ENCODE measurements at regions not wholly inside any gene's neighbourhood (a gene's known extent, or its start where the extent isn't known, plus 50 kb on each side); places are given as distances from the start of the nearest gene placed in this dataset.

DNA sequence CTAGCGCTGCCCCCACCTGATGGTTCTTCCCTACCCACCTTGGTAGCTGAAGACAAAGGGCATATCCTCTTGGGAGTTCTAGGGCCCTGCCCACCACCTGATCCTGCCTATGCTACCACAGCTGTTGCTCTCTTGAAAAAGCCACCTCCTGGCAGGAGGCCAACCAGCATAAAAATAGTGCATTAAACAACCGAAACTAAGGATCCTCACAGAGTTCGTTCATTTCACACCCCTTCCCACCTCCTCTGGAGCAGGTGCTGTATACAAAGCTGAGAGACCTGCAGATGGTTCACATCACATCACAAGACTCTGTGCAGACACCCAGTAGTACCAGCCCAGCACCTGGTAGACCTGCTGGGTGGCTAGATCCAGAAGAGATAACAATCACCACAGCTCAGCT lies 1348.0 kb upstream of the TMEFF2 start:
- POLR2A ChIA-PET, result no interaction called here
- no peaks in the 10 kb centered on the region for H3K4me1 ChIP-seq (ENCODE audit: control extremely low read depth in 1 of 4, control insufficient read depth in 4 of 4, insufficient read depth in 4 of 4, low read length in 3 of 4)
- H3K4me3 ChIP-seq (ENCODE audit: control insufficient read depth in 1 of 7, extremely low read depth in 1 of 7, insufficient read depth in 4 of 7, low read depth in 2 of 7, low read length in 6 of 7), result no peak overlapping the region
- H3K9me3 ChIP-seq (ENCODE audit: control extremely low read depth in 1 of 5, control insufficient read depth in 4 of 5, insufficient read depth in 2 of 5, low read depth in 1 of 5, low read length in 4 of 5), result peaks cover 0 to 3% (median 0%) of the 10 kb centered on the region in 5 experiments
- no peaks in the 10 kb centered on the region for H3K27me3 ChIP-seq (replicated peaks in 2 of 5; ENCODE audit: control insufficient read depth in 4 of 5, insufficient read depth in 5 of 5, low read length in 4 of 5)
- CTCF ChIA-PET, result no interaction called here
- 100% methylated on average over 1 of the region's 3 CpGs for WGBS (ENCODE audit: insufficient coverage)
- H3K36me3 ChIP-seq (ENCODE audit: control insufficient read depth in 4 of 4, insufficient read depth in 4 of 4, low read length in 3 of 4), result no peaks in the 10 kb centered on the region
- no peak overlapping the region for H3K27ac ChIP-seq (ENCODE audit: insufficient read depth in 1 of 2, low read depth in 1 of 2, low read length in 2 of 2, poor library complexity in 1 of 2, severe bottlenecking in 2 of 2)
- peak in 2 of 3 donors; percentile 0 to 1 for DNase-seq

GRCh38 chr2:193539188-193539587 lies 1344.5 kb upstream of the TMEFF2 start:
- H3K36me3 ChIP-seq (ENCODE audit: control insufficient read depth in 4 of 4, insufficient read depth in 4 of 4, low read length in 3 of 4), result no peaks in the 10 kb centered on the region
- ChIA-PET POLR2A (no interaction called here), CTCF (no interaction called here)
- H3K4me1 ChIP-seq (ENCODE audit: control extremely low read depth in 1 of 4, control insufficient read depth in 4 of 4, insufficient read depth in 4 of 4, low read length in 3 of 4), result no peaks in the 10 kb centered on the region
- no peak overlapping the region for H3K27ac ChIP-seq (ENCODE audit: insufficient read depth in 1 of 2, low read depth in 1 of 2, low read length in 2 of 2, poor library complexity in 1 of 2, severe bottlenecking in 2 of 2)
- no peak for DNase-seq
- no peaks in the 10 kb centered on the region for H3K27me3 ChIP-seq (replicated peaks in 2 of 5; ENCODE audit: control insufficient read depth in 4 of 5, insufficient read depth in 5 of 5, low read length in 4 of 5)
- no peak overlapping the region for H3K4me3 ChIP-seq (ENCODE audit: control insufficient read depth in 1 of 7, extremely low read depth in 1 of 7, insufficient read depth in 4 of 7, low read depth in 2 of 7, low read length in 6 of 7)
- H3K9me3 ChIP-seq (ENCODE audit: control extremely low read depth in 1 of 5, control insufficient read depth in 4 of 5, insufficient read depth in 2 of 5, low read depth in 1 of 5, low read length in 4 of 5), result no peaks in the 10 kb centered on the region

DNA sequence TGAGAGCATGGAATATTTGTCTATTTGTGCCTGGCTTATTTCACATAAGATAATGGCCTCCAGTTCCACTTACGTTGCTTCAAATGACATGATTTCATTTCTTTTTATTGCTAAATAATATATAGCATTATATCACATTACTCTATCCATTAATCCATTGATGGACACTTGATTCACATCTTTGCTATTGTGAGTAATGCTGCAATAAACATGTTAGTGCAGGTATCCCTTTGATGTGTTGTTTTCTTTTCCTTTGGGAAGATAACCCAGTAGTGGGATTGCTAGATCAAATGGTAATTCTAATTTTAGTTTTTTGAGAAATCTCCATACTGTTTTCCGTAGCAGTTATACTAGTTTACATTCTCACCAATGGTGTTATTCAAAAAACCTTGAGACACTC lies 1343.3 kb upstream of the TMEFF2 start:
- Histone ChIP-seq H3K4me1 (ENCODE audit: control extremely low read depth in 1 of 4, control insufficient read depth in 4 of 4, insufficient read depth in 4 of 4, low read length in 3 of 4) (no peaks in the 10 kb centered on the region), H3K36me3 (ENCODE audit: control insufficient read depth in 4 of 4, insufficient read depth in 4 of 4, low read length in 3 of 4) (no peaks in the 10 kb centered on the region), H3K9me3 (ENCODE audit: control extremely low read depth in 1 of 5, control insufficient read depth in 4 of 5, insufficient read depth in 2 of 5, low read depth in 1 of 5, low read length in 4 of 5) (no peaks in the 10 kb centered on the region), H3K4me3 (ENCODE audit: control insufficient read depth in 1 of 7, extremely low read depth in 1 of 7, insufficient read depth in 4 of 7, low read depth in 2 of 7, low read length in 6 of 7) (no peak overlapping the region), H3K27ac (ENCODE audit: insufficient read depth in 1 of 2, low read depth in 1 of 2, low read length in 2 of 2, poor library complexity in 1 of 2, severe bottlenecking in 2 of 2) (no peak overlapping the region), H3K27me3 (replicated peaks in 2 of 5; ENCODE audit: control insufficient read depth in 4 of 5, insufficient read depth in 5 of 5, low read length in 4 of 5) (no peaks in the 10 kb centered on the region)
- CTCF ChIA-PET, result no interaction called here
- WGBS (ENCODE audit: insufficient coverage), result 100% methylated on average over 1 of the region's 2 CpGs
- POLR2A ChIA-PET, result no interaction called here
- no peak for DNase-seq

DNA sequence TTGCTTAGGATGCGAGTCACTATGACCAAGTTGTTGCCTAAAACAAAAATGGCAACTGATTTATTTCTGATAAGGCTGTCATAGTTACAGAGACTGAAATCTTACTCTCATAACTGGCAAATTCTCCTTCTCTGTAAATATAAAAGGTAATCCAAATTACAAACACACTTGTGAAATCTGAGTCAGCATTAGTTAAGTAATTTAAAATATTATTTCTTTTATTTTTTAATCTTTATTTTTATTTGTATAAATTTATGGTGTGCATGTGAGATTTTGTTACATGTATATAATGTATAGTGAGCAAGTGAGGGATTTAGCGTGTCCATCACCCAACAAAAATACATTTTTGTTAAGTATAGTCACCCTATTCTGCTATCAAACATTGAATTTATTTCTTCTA lies 1342.8 kb upstream of the TMEFF2 start:
- Histone ChIP-seq H3K4me1 (ENCODE audit: control extremely low read depth in 1 of 4, control insufficient read depth in 4 of 4, insufficient read depth in 4 of 4, low read length in 3 of 4) (no peaks in the 10 kb centered on the region), H3K9me3 (ENCODE audit: control extremely low read depth in 1 of 5, control insufficient read depth in 4 of 5, insufficient read depth in 2 of 5, low read depth in 1 of 5, low read length in 4 of 5) (no peaks in the 10 kb centered on the region), H3K36me3 (ENCODE audit: control insufficient read depth in 4 of 4, insufficient read depth in 4 of 4, low read length in 3 of 4) (no peaks in the 10 kb centered on the region), H3K27ac (ENCODE audit: insufficient read depth in 1 of 2, low read depth in 1 of 2, low read length in 2 of 2, poor library complexity in 1 of 2, severe bottlenecking in 2 of 2) (no peak overlapping the region), H3K4me3 (ENCODE audit: control insufficient read depth in 1 of 7, extremely low read depth in 1 of 7, insufficient read depth in 4 of 7, low read depth in 2 of 7, low read length in 6 of 7) (no peak overlapping the region), H3K27me3 (replicated peaks in 2 of 5; ENCODE audit: control insufficient read depth in 4 of 5, insufficient read depth in 5 of 5, low read length in 4 of 5) (no peaks in the 10 kb centered on the region)
- no peak for DNase-seq
- ChIA-PET POLR2A (no interaction called here), CTCF (no interaction called here)
- WGBS (ENCODE audit: insufficient coverage), result no CpG with 5 or more reads among the region's 2 CpGs

- ChIA-PET POLR2A (no interaction called here), CTCF (no interaction called here)
- WGBS (ENCODE audit: insufficient coverage), result 91% methylated on average over 1 of the region's 1 CpG
These were observed 1333.7 kb upstream of the TMEFF2 start for GRCh38 chr2:193528458-193528857.

DNA sequence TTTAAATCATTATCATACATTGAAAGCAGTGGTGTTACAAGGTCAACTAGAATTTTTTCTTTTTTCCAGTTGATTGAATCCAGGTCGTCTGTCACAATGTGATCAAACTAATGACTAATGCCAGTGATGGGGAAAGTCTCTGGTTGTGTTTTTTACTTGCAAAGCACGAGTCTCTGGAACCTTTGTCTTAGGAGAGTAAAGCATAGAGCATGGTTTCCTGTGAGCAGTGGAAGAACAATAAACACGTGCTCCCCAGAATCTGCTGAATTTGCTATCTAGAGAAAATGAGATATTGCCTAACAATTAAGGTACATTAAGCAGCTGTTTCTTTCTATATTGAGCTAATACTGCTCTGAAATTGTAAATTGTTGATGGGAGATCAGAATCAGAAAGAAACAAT lies 1332.4 kb upstream of the TMEFF2 start:
- H3K27me3 ChIP-seq (replicated peaks in 2 of 5; ENCODE audit: control insufficient read depth in 4 of 5, insufficient read depth in 5 of 5, low read length in 4 of 5), result no peaks in the 10 kb centered on the region
- ChIA-PET POLR2A (no interaction called here), CTCF (no interaction called here)
- DNase-seq, result no peak
- no peak overlapping the region for H3K4me3 ChIP-seq (ENCODE audit: control insufficient read depth in 1 of 7, extremely low read depth in 1 of 7, insufficient read depth in 4 of 7, low read depth in 2 of 7, low read length in 6 of 7)
- 57% methylated on average over 2 of the region's 3 CpGs for WGBS (ENCODE audit: insufficient coverage)
- no peak overlapping the region for H3K27ac ChIP-seq (ENCODE audit: insufficient read depth in 1 of 2, low read depth in 1 of 2, low read length in 2 of 2, poor library complexity in 1 of 2, severe bottlenecking in 2 of 2)
- H3K9me3 ChIP-seq (ENCODE audit: control extremely low read depth in 1 of 5, control insufficient read depth in 4 of 5, insufficient read depth in 2 of 5, low read depth in 1 of 5, low read length in 4 of 5), result no peaks in the 10 kb centered on the region
- H3K36me3 ChIP-seq (ENCODE audit: control insufficient read depth in 4 of 4, insufficient read depth in 4 of 4, low read length in 3 of 4), result no peaks in the 10 kb centered on the region
- H3K4me1 ChIP-seq (ENCODE audit: control extremely low read depth in 1 of 4, control insufficient read depth in 4 of 4, insufficient read depth in 4 of 4, low read length in 3 of 4), result no peaks in the 10 kb centered on the region

More at GRCh38 chr2:193528458-193528857, 1333.7 kb upstream of the TMEFF2 start:
- H3K27ac ChIP-seq (ENCODE audit: insufficient read depth in 1 of 2, low read depth in 1 of 2, low read length in 2 of 2, poor library complexity in 1 of 2, severe bottlenecking in 2 of 2), result no peak overlapping the region
- no peaks in the 10 kb centered on the region for H3K4me1 ChIP-seq (ENCODE audit: control extremely low read depth in 1 of 4, control insufficient read depth in 4 of 4, insufficient read depth in 4 of 4, low read length in 3 of 4)
- H3K27me3 ChIP-seq (replicated peaks in 2 of 5; ENCODE audit: control insufficient read depth in 4 of 5, insufficient read depth in 5 of 5, low read length in 4 of 5), result no peaks in the 10 kb centered on the region
- H3K36me3 ChIP-seq (ENCODE audit: control insufficient read depth in 4 of 4, insufficient read depth in 4 of 4, low read length in 3 of 4), result no peaks in the 10 kb centered on the region
- no peak for DNase-seq
- no peak overlapping the region for H3K4me3 ChIP-seq (ENCODE audit: control insufficient read depth in 1 of 7, extremely low read depth in 1 of 7, insufficient read depth in 4 of 7, low read depth in 2 of 7, low read length in 6 of 7)
- no peaks in the 10 kb centered on the region for H3K9me3 ChIP-seq (ENCODE audit: control extremely low read depth in 1 of 5, control insufficient read depth in 4 of 5, insufficient read depth in 2 of 5, low read depth in 1 of 5, low read length in 4 of 5)

GRCh38 chr2:193523662-193524061 lies 1328.9 kb upstream of the TMEFF2 start:
- DNase-seq, result no peak
- Histone ChIP-seq H3K4me1 (ENCODE audit: control extremely low read depth in 1 of 4, control insufficient read depth in 4 of 4, insufficient read depth in 4 of 4, low read length in 3 of 4) (no peaks in the 10 kb centered on the region), H3K27ac (ENCODE audit: insufficient read depth in 1 of 2, low read depth in 1 of 2, low read length in 2 of 2, poor library complexity in 1 of 2, severe bottlenecking in 2 of 2) (no peak overlapping the region), H3K4me3 (ENCODE audit: control insufficient read depth in 1 of 7, extremely low read depth in 1 of 7, insufficient read depth in 4 of 7, low read depth in 2 of 7, low read length in 6 of 7) (no peak overlapping the region), H3K9me3 (ENCODE audit: control extremely low read depth in 1 of 5, control insufficient read depth in 4 of 5, insufficient read depth in 2 of 5, low read depth in 1 of 5, low read length in 4 of 5) (no peaks in the 10 kb centered on the region), H3K36me3 (ENCODE audit: control insufficient read depth in 4 of 4, insufficient read depth in 4 of 4, low read length in 3 of 4) (no peaks in the 10 kb centered on the region), H3K27me3 (replicated peaks in 2 of 5; ENCODE audit: control insufficient read depth in 4 of 5, insufficient read depth in 5 of 5, low read length in 4 of 5) (no peaks in the 10 kb centered on the region)
- no CpG with 5 or more reads among the region's 1 CpG for WGBS (ENCODE audit: insufficient coverage)
- CTCF ChIA-PET, result no interaction called here
- POLR2A ChIA-PET, result no interaction called here

GRCh38 chr2:193521523-193521922 lies 1326.8 kb upstream of the TMEFF2 start:
- no peaks in the 10 kb centered on the region for H3K27me3 ChIP-seq (replicated peaks in 2 of 5; ENCODE audit: control insufficient read depth in 4 of 5, insufficient read depth in 5 of 5, low read length in 4 of 5)
- peaks cover 0 to 2% (median 0%) of the 10 kb centered on the region in 5 experiments for H3K9me3 ChIP-seq (ENCODE audit: control extremely low read depth in 1 of 5, control insufficient read depth in 4 of 5, insufficient read depth in 2 of 5, low read depth in 1 of 5, low read length in 4 of 5)
- WGBS (ENCODE audit: insufficient coverage), result 93% methylated on average over 1 of the region's 2 CpGs
- ChIA-PET POLR2A (no interaction called here), CTCF (no interaction called here)
- H3K27ac ChIP-seq (ENCODE audit: insufficient read depth in 1 of 2, low read depth in 1 of 2, low read length in 2 of 2, poor library complexity in 1 of 2, severe bottlenecking in 2 of 2), result no peak overlapping the region
- no peak overlapping the region for H3K4me3 ChIP-seq (ENCODE audit: control insufficient read depth in 1 of 7, extremely low read depth in 1 of 7, insufficient read depth in 4 of 7, low read depth in 2 of 7, low read length in 6 of 7)
- DNase-seq, result no peak
- no peaks in the 10 kb centered on the region for H3K36me3 ChIP-seq (ENCODE audit: control insufficient read depth in 4 of 4, insufficient read depth in 4 of 4, low read length in 3 of 4)
- H3K4me1 ChIP-seq (ENCODE audit: control extremely low read depth in 1 of 4, control insufficient read depth in 4 of 4, insufficient read depth in 4 of 4, low read length in 3 of 4), result no peaks in the 10 kb centered on the region

Measured in common myeloid progenitor, CD34-positive (primary cell).